BE2C (cell line): ENCODE measurements at regions not wholly inside any gene's neighbourhood (a gene's known extent, or its start where the extent isn't known, plus 50 kb on each side); places are given as distances from the start of the nearest gene placed in this dataset.
"Not testable (repeated sequence)": the region's sequence is repeated elsewhere in the genome, so short reads cannot be mapped to it uniquely, and the experiment has no call there.

Experiments used
- DNase-seq: peaks from one replicate; pipeline ENCODE4 v3.0.0-alpha.2; 2020
- H3K27me3 ChIP-seq: fragments of 250-450 bp; sonication (Bioruptor Pico); 2 replicates; pipeline ENCODE4 v1.5.1; 2020; ENCODE audit warnings: mild to moderate bottlenecking
- H3K36me3 ChIP-seq: fragments of 250-450 bp; sonication (Bioruptor Pico); 2 replicates; pipeline ENCODE4 v1.5.1; 2020; ENCODE audit warnings: mild to moderate bottlenecking
- H3K4me1 ChIP-seq: fragments of 250-450 bp; sonication (Bioruptor Pico); 2 replicates; pipeline ENCODE4 v1.5.1; 2020
- H3K4me3 ChIP-seq: 2 replicates; pipeline ENCODE4 v1.5.1; 2011; ENCODE audit warnings: low read depth, low read length
- H3K9me3 ChIP-seq: fragments of 250-450 bp; sonication (Bioruptor Pico); 2 replicates; pipeline ENCODE4 v1.5.1; 2020
- TF ChIP-seq, protein P1 (sequence below): IDR thresholded peaks from 2 replicates; pipeline ENCODE4 v1.5.1; 2012; ENCODE audit warnings: mild to moderate bottlenecking, low read depth, low read length

DNA sequence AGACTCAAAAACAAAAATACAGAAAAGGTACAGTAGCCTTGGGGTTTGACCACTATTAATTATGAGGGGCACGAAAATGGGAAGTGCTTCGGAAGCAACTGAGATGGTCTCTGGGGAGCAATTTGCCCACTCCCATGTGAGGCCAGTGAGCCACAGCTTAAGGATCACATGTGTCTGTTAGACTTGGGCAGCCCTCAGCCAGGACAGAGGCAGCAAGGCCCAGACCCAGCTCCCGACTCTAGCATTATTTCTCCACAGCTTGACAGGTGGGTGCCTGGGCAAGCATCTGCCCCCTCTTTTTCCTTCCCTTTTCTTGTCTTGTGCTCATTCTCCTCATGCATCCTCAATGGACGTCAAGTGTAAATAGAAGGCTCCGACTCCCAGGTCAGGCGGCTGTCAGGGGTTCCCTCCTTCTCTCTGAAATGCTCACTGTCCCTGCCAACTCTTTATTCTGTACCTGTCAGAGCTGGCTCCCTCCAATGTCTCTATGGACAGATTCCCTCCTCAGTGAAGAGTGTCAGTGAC, 137.0 kb upstream of the RCN1 start:
- Histone ChIP-seq H3K9me3 (no peaks in the 10 kb centered on the region), H3K36me3 (no peaks in the 10 kb centered on the region), H3K27me3 (no peaks in the 10 kb centered on the region), H3K4me3 (no peak overlapping the region), H3K4me1 (no peaks in the 10 kb centered on the region)
- TF ChIP-seq, protein P1, sequence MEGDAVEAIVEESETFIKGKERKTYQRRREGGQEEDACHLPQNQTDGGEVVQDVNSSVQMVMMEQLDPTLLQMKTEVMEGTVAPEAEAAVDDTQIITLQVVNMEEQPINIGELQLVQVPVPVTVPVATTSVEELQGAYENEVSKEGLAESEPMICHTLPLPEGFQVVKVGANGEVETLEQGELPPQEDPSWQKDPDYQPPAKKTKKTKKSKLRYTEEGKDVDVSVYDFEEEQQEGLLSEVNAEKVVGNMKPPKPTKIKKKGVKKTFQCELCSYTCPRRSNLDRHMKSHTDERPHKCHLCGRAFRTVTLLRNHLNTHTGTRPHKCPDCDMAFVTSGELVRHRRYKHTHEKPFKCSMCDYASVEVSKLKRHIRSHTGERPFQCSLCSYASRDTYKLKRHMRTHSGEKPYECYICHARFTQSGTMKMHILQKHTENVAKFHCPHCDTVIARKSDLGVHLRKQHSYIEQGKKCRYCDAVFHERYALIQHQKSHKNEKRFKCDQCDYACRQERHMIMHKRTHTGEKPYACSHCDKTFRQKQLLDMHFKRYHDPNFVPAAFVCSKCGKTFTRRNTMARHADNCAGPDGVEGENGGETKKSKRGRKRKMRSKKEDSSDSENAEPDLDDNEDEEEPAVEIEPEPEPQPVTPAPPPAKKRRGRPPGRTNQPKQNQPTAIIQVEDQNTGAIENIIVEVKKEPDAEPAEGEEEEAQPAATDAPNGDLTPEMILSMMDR = no peak
- DNase-seq = no peak

DNA sequence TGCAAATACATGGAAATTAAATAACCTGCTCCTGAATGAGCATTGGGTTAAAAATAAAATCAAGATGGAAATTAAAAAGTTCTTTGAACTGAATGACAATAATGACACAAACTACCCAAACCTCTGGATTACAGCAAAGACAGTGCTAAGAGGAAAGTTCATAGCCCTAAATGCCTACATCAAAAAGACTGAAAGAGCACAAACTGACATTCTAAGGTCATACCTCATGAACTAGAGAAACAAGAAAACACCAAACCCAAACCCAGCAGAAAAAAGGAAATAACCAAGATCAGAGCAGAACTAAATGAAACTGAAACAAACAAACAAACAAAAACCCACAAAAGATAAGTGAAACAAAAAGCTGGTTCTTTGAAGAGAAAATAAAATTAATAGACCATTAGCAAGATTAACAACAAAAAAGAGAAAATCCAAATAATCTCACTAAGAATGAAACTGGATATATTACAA, 138.6 kb upstream of the PAX6 start:
- H3K9me3 ChIP-seq, DNase-seq, H3K27me3 ChIP-seq, H3K36me3 ChIP-seq, H3K4me3 ChIP-seq, H3K4me1 ChIP-seq: not testable (repeated sequence)

DNA sequence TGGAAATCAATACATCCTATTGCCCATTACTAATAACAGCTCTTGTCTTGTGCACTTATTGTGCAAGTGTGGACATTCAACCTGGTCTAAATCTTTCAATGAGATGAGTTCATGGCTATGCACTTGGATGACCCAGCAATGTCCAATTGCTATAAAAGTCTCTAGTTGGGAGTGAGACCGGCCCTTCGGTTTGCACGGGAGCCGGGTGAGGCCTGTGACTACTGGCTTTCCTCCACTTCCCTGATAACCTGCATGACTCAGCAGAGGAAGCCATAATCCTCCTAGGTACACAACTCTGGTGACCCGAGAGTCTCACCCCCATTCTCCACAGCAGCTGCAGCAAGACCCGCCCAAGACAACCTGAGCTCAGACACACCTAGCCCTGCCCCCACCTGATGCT, 135.9 kb upstream of the PAX6 start:
- H3K27me3 ChIP-seq = no peaks in the 10 kb centered on the region
- no peaks in the 10 kb centered on the region for H3K4me1 ChIP-seq
- H3K9me3 ChIP-seq = no peaks in the 10 kb centered on the region
- H3K4me3 ChIP-seq = no peak overlapping the region
- no peak for DNase-seq
- H3K36me3 ChIP-seq = no peaks in the 10 kb centered on the region
- TF ChIP-seq, protein P1 = no peak

DNA sequence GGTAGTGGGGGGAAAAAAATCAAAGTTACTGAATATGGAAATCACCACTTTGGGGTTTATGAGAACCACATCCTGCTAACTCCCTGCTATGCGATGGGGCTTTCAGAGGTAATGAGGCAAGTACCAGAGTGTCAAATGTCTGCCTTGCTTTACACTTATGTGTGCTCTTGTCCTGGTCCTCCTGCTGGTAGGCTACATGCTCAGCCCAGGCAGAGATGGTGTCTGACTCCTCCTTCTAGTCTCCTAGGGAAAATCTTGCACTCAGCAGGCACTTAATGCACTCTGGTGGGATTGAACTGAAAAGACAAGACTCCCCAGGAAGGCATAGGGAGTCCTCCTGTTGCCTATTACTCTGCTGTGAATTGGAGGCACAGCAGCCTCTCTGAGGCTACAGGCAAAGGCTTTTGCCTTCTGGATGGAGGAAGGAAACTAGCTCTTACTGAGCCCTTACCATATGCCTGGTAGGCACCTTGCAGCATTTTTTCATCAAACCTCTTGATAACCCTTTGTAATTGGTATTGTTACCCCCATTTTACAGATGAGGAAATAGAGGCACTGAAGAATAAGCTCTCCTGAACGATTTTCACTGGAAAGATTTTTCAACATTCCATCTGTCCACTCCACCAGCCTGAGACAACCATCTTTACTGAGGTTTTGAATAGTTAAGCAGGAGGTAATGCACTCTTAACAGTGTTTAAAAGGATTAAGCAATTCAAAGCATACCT, 132.1 kb upstream of the PAX6 start:
- Histone ChIP-seq H3K4me1 (no peaks in the 10 kb centered on the region), H3K9me3 (no peaks in the 10 kb centered on the region), H3K27me3 (no peaks in the 10 kb centered on the region), H3K36me3 (no peaks in the 10 kb centered on the region), H3K4me3 (no peak overlapping the region)
- no peak for DNase-seq
- TF ChIP-seq, protein P1 = no peak

DNA sequence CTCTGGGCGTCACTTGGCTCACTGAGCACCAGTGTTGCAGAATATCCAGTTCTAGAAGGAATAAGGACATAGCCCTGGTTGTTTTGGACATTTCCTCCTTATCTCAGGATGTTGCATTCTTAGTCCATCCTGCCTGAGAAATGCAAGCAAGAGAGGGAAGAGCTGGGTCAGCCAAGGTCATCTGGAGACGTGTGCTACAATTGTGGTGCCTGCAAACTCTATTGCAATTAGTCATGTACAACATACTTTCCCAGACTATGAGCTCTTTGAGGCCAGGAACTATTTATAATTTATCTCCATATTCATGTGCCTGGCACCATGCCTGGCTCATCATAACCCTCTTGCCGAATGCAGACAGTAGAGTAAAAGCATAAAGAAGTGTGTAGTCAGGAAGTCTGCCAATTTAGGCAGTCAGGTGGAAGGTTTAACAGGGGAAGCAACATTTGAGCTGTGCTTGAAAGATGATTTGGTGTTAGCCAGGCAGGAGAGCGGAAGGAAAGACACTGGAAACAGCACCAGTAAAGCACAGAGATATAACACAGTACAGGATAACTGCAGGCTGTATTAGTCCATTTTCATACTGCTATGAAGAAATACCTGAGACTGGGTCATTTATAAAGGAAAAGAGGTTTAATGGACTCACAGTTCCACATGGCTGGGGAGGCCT, 129.4 kb upstream of the PAX6 start:
- H3K4me1 ChIP-seq = no peaks in the 10 kb centered on the region
- TF ChIP-seq, protein P1 = no peak
- no peaks in the 10 kb centered on the region for H3K36me3 ChIP-seq
- H3K27me3 ChIP-seq = no peaks in the 10 kb centered on the region
- H3K4me3 ChIP-seq = no peak overlapping the region
- no peak for DNase-seq
- no peaks in the 10 kb centered on the region for H3K9me3 ChIP-seq

DNA sequence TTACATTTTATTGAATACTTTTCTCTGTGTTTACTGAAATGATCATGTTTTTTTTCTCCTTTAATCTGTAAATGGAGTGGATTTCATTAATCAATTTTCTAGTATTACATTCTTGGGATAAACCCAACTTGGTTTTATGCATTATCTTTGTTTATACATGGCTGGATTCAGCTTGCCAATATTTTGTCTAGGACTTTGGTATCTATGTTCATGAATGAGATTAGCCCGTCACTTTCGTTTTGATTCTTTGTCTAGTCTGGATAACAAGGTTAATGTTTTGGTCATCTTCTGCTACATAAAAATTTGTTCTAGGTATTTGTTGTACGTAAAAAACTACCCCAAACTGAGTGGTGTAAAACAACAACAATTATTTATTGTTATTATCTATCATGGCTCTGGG, 127.9 kb upstream of the PAX6 start:
- H3K27me3 ChIP-seq = no peaks in the 10 kb centered on the region
- H3K4me3 ChIP-seq = no peak overlapping the region
- no peaks in the 10 kb centered on the region for H3K4me1 ChIP-seq
- TF ChIP-seq, protein P1 = no peak
- H3K9me3 ChIP-seq = no peaks in the 10 kb centered on the region
- H3K36me3 ChIP-seq = no peaks in the 10 kb centered on the region
- DNase-seq = no peak
